Astrocyte (in vitro differentiated cells and primary cell): ENCODE measurements at regions not wholly inside any gene's neighbourhood (a gene's known extent, or its start where the extent isn't known, plus 50 kb on each side); places are given as distances from the start of the nearest gene placed in this dataset.

Source experiments
- CTCF ChIP-seq: IDR thresholded peaks from 2 replicates; pipeline ENCODE4 v1.5.1; 2011; ENCODE audit warnings: low read depth, mild to moderate bottlenecking, inconsistent platforms, low read length, moderate library complexity; ENCODE audit not compliant: insufficient read depth
- EZH2 ChIP-seq: IDR thresholded peaks from 2 replicates; pipeline ENCODE4 v1.6.1; 2012; ENCODE audit warnings: mild to moderate bottlenecking, low read length, inconsistent platforms; ENCODE audit not compliant: insufficient read depth

- no peak for TF ChIP-seq CTCF
- TF ChIP-seq EZH2 = no peak
Measured at GRCh38 chr2:19829672-19830071, 72.1 kb downstream of the TTC32 start.
